IPS-NIHi11 (cell line): ENCODE measurements at regions not wholly inside any gene's neighbourhood (a gene's known extent, or its start where the extent isn't known, plus 50 kb on each side); places are given as distances from the start of the nearest gene placed in this dataset.
"Not testable (repeated sequence)": the region's sequence is repeated elsewhere in the genome, so short reads cannot be mapped to it uniquely, and the experiment has no call there.

ENCODE experiments used
- DNase-seq: peaks from one replicate; pipeline ENCODE4 v3.0.0; 2012; ENCODE audit warnings: mixed read lengths, low spot score

GRCh38 chr2:16088035-16088801, 147.9 kb downstream of the MYCN start:
- no peak for DNase-seq

GRCh38 chr2:16086136-16086535, 145.8 kb downstream of the MYCN start:
- DNase-seq = not testable (repeated sequence)

- DNase-seq = no peak
Measured at GRCh38 chr2:16085073-16085472, 144.7 kb downstream of the MYCN start.

- DNase-seq = no peak
Measured at GRCh38 chr2:16084274-16084673, 143.9 kb downstream of the MYCN start.

- DNase-seq = no peak
Measured at GRCh38 chr2:16082276-16082675, 141.9 kb downstream of the MYCN start.

GRCh38 chr2:16081316-16082200, 141.2 kb downstream of the MYCN start:
- no peak for DNase-seq

- DNase-seq = no peak
Measured at GRCh38 chr2:16080516-16080915, 140.2 kb downstream of the MYCN start.

GRCh38 chr2:16080071-16080470, 139.7 kb downstream of the MYCN start:
- no peak for DNase-seq

GRCh38 chr2:16079637-16080036, 139.3 kb downstream of the MYCN start:
- DNase-seq = no peak

- no peak for DNase-seq
Measured at GRCh38 chr2:16077601-16078000, 137.3 kb downstream of the MYCN start.

- no peak for DNase-seq
Measured at GRCh38 chr2:16076911-16077310, 136.6 kb downstream of the MYCN start.

GRCh38 chr2:16075045-16076012, 135.0 kb downstream of the MYCN start:
- no peak for DNase-seq

GRCh38 chr2:16073921-16074425, 133.6 kb downstream of the MYCN start:
- DNase-seq = no peak

- no peak for DNase-seq
Measured at GRCh38 chr2:16073471-16073870, 133.1 kb downstream of the MYCN start.

GRCh38 chr2:16072638-16073290, 132.4 kb downstream of the MYCN start:
- DNase-seq = no peak

- no peak for DNase-seq
Measured at GRCh38 chr2:16071865-16072637, 131.7 kb downstream of the MYCN start.

- DNase-seq = no peak
Measured at GRCh38 chr2:16071039-16071864, 130.9 kb downstream of the MYCN start.

GRCh38 chr2:16070648-16070971, 130.3 kb downstream of the MYCN start:
- DNase-seq = no peak

GRCh38 chr2:16069933-16070647, 129.7 kb downstream of the MYCN start:
- peak; percentile 45 for DNase-seq
